Heart right ventricle (tissue), 16 donors: ENCODE measurements at regions not wholly inside any gene's neighbourhood (a gene's known extent, or its start where the extent isn't known, plus 50 kb on each side); places are given as distances from the start of the nearest gene placed in this dataset.

Experiments
- ATAC-seq, 8 donors: fragments of 200-7000 bp; cut with Tn5 transposase; one replicate each; pipeline ENCODE4 v1.9.1; 2020; ENCODE audit warnings: mild to moderate bottlenecking in 8 of 8, moderate library complexity in 8 of 8, moderate number of reproducible peaks in 1 of 8
- DNase-seq, 2 donors: peaks; one replicate each; pipeline ENCODE4 v3.0.0-alpha.2; 2020
- H3K27ac ChIP-seq, 10 donors: fragments of 200-600 bp; sonication (generic) in 2 of 10; one replicate each; pipeline versions ENCODE4 v1.5.0 to v1.8.0; 2020 to 2022; ENCODE audit warnings: mild to moderate bottlenecking in 3 of 10
- H3K27me3 ChIP-seq, 7 donors: fragments of 200-600 bp; one replicate each; pipeline ENCODE4 v1.8.0; 2021 to 2022; ENCODE audit warnings: mild to moderate bottlenecking in 2 of 7
- H3K36me3 ChIP-seq, 9 donors: fragments of 200-600 bp; sonication (generic) in 1 of 9; one replicate each; pipeline versions ENCODE4 v1.5.0 to v1.8.0; 2020 to 2022; ENCODE audit warnings: mild to moderate bottlenecking in 2 of 9
- H3K4me1 ChIP-seq, 9 donors: fragments of 200-600 bp; sonication (generic) in 1 of 9; one replicate each; pipeline versions ENCODE4 v1.5.0 to v1.8.0; 2020 to 2022; ENCODE audit warnings: mild to moderate bottlenecking in 4 of 9
- H3K4me3 ChIP-seq, 10 donors: fragments of 200-600 bp; sonication (generic) in 2 of 10; one replicate each; pipeline versions ENCODE4 v1.5.0 to v1.8.0; 2020 to 2022; ENCODE audit warnings: mild to moderate bottlenecking in 7 of 10, moderate library complexity in 2 of 10
- H3K9me3 ChIP-seq, 11 donors: fragments of 200-600 bp in 10 of 11; sonication (generic) in 2 of 11; one replicate each; pipeline versions ENCODE4 v1.5.0 to v1.8.0; 2013 to 2022; ENCODE audit warnings: mild to moderate bottlenecking in 2 of 11, control low read depth in 1 of 11, moderate library complexity in 1 of 11
- WGBS, 2 donors: extraction: QIAGEN DNeasy Blood & Tissue Kit; methylation state at CpG; one replicate each; pipeline ENCODE4 v1.1.7; 2013; ENCODE audit warnings: inconsistent platforms in 1 of 2; 5-methylcytosine and 5-hydroxymethylcytosine counted together
- intact Hi-C, 10 donors: fragments of 100-400 bp; cut with DNase I; formaldehyde crosslinking; loops; one replicate each; pipeline versions ENCODE4 v1.11.1 to v1.14.2; 2022
- TF ChIP-seq, protein P1 (sequence below), 9 donors: fragments of 200-600 bp; sonication (generic) in 2 of 9; IDR thresholded peaks; one replicate each; pipeline versions ENCODE4 v1.5.0 to v1.8.0; 2021 to 2022; ENCODE audit warnings: antibody characterized with exemption in 9 of 9, mild to moderate bottlenecking in 5 of 9, moderate library complexity in 1 of 9
- donor health status: Arrhythmogenic right ventricular cardiomyopathy.
- donor health status: ischemic (EF 13 %, LVEDD 7.1; RV severe dilation, severe dysfunction).
- donor health status: healthy with polysubstance abuse.
- donor health status: DM: no; HTN: yes; CAD: no.
- donor health status: DM: no; HTN: no; CAD: no.
- donor health status: ischemic (EF 25% LVEDD 6.9; RV normal size, moderate dysfunction).
- donor health status: ischemic (EF 25% LVEDD 5.7; RV mildly dilated, moderate dysfunction).
- donor health status: healthy.
- donor health status: DM: yes; HTN: yes; CAD: no.
- donor health status: Ischemic cardiomyopathy.
- donor health status: ischemic (EF 35%, LVEDD 5.7; RV mildly dilated, moderate dysfunction).
- donor health status: nonischemic (EF 11% LVEDD 7.7; RV severe dilation, severe dysfunction).
- donor health status: DM: yes; HTN: yes; CAD: no.
- donor health status: PGD.
- donor health status: ischemic (EF 29% LVEDD 5.4; RV normal size, mild dysfunction).
- donor health status: nonischemic (EF 23%, LVEDD 6.1; RV moderate dilation, normal function).

DNA sequence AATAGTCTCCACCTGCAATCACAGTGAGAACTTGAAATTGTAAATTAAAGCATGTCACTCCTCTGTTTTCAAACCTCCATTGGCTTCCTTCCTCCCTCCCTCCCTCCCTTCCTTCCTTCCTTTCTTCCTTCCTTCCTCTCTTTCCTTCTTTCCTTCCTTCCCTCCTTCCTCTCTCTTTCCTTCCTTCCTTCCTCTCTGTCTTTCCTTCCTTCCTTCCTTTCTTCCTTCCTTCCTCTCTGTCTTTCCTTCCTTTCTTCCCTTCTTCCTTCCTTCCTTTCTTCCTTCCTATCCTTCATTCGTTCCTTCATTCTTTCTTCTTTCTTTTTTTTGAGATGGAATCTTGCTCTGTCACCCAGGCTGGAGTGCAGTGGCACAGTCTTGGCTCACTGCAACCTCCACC, 595.0 kb upstream of the ZNF608 start:
- Histone ChIP-seq H3K27me3 (no peaks in the 10 kb centered on the region), H3K4me3 (no peak overlapping the region), H3K4me1 (peaks cover 0 to 7% (median 0%) of the 10 kb centered on the region in 9 donors), H3K9me3 (peaks cover 0 to 3% (median 0%) of the 10 kb centered on the region in 11 donors), H3K36me3 (no peaks in the 10 kb centered on the region), H3K27ac (no peak overlapping the region)
- 58 to 69% methylated on average over 1 of the region's 1 CpG for WGBS, 2 donors
- TF ChIP-seq, protein P1, sequence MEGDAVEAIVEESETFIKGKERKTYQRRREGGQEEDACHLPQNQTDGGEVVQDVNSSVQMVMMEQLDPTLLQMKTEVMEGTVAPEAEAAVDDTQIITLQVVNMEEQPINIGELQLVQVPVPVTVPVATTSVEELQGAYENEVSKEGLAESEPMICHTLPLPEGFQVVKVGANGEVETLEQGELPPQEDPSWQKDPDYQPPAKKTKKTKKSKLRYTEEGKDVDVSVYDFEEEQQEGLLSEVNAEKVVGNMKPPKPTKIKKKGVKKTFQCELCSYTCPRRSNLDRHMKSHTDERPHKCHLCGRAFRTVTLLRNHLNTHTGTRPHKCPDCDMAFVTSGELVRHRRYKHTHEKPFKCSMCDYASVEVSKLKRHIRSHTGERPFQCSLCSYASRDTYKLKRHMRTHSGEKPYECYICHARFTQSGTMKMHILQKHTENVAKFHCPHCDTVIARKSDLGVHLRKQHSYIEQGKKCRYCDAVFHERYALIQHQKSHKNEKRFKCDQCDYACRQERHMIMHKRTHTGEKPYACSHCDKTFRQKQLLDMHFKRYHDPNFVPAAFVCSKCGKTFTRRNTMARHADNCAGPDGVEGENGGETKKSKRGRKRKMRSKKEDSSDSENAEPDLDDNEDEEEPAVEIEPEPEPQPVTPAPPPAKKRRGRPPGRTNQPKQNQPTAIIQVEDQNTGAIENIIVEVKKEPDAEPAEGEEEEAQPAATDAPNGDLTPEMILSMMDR (IDR thresholded peaks at IDR 0.05): no peak
- ATAC-seq (no peak), DNase-seq (no peak)
- intact Hi-C loops: no loop called here

DNA sequence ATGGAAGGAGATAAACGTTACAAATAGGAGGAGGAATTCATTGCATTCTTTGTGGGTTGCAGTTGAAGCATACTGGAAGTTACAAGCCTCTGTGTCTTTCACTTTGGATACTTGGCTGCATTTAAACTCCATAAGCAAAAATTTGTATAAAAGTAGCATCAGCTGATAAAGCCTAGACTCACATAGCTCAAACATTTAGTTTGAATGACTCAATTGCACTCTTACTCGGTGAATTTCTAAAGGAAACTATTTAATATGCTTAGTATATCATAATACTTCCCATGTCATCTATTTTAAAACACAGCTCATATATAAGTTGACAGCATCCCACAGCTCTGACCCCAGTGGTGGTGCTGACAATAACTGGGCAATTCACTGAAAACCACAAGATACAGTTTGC, 596.6 kb upstream of the ZNF608 start:
- peaks cover 0 to 3% (median 0%) of the 10 kb centered on the region in 11 donors for H3K9me3 ChIP-seq
- ATAC-seq (no peak), DNase-seq (no peak)
- H3K4me3 ChIP-seq: no peak overlapping the region
- no peaks in the 10 kb centered on the region for H3K27me3 ChIP-seq
- H3K27ac ChIP-seq: no peak overlapping the region
- peaks cover 0 to 4% (median 0%) of the 10 kb centered on the region in 9 donors for H3K4me1 ChIP-seq
- no peaks in the 10 kb centered on the region for H3K36me3 ChIP-seq
- WGBS, 2 donors: 56 to 60% methylated on average over 2 of the region's 2 CpGs
- TF ChIP-seq, protein P1 (IDR thresholded peaks at IDR 0.05): no peak
- intact Hi-C loops: no loop called here

- Histone ChIP-seq H3K9me3 (peaks cover 0 to 3% (median 0%) of the 10 kb centered on the region in 11 donors), H3K27ac (no peak overlapping the region), H3K36me3 (no peaks in the 10 kb centered on the region), H3K4me3 (no peak overlapping the region), H3K4me1 (peaks cover 0 to 22% (median 10%) of the 10 kb centered on the region in 9 donors), H3K27me3 (no peaks in the 10 kb centered on the region)
- DNase-seq (no peak), ATAC-seq (no peak)
- intact Hi-C loops: no loop called here
- 94 to 96% methylated on average over 5 of the region's 5 CpGs for WGBS, 2 donors
- TF ChIP-seq, protein P1 (IDR thresholded peaks at IDR 0.05): no peak
Observed at GRCh38 chr5:125346316-125346715, 599.9 kb upstream of the ZNF608 start.

DNA sequence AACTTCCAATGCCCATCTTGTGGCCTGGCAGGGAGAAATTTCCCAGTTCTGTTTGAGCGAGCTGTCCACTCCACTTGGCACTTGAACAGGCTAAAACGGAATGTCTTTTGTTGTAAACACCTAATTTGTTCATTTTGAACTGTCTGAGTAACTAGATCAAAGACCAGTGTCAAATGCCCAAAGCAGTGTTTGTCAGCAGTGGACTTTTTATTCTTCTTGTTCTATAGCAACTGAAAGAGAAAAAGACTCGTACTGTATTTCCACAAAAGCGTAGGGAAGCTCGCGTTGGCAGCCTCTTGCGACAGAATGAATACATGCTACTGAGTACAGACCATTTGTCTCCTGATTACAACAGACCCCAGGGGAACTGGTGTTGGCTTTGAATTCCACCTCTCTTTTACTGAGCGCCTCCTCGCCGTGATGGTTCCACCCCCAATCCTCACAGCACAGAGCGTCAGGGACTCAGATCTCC, 601.8 kb upstream of the ZNF608 start:
- WGBS, 2 donors: 56 to 58% methylated on average over 11 of the region's 11 CpGs
- intact Hi-C loops: no loop called here

More for the DNA sequence above, 601.8 kb upstream of the ZNF608 start:
- no peaks in the 10 kb centered on the region for H3K36me3 ChIP-seq
- peaks cover 0 to 22% (median 10%) of the 10 kb centered on the region in 9 donors for H3K4me1 ChIP-seq
- peaks cover 0 to 3% (median 0%) of the 10 kb centered on the region in 11 donors for H3K9me3 ChIP-seq
- DNase-seq: peak; percentile 13 to 44
- H3K4me3 ChIP-seq: peak overlapping the region in 2 of 10 donors; percentile 11 to 14
- TF ChIP-seq, protein P1 (IDR thresholded peaks at IDR 0.05): no peak
- no peak overlapping the region for H3K27ac ChIP-seq
- peak in 6 of 8 donors; percentile 61 to 84 (median 68) for ATAC-seq
- H3K27me3 ChIP-seq: no peaks in the 10 kb centered on the region
